Natural killer cell (primary cell): ENCODE measurements at regions not wholly inside any gene's neighbourhood (a gene's known extent, or its start where the extent isn't known, plus 50 kb on each side); places are given as distances from the start of the nearest gene placed in this dataset.

Experiments used
- ATAC-seq, 3 donors: fragments of 150-1000 bp in 2 of 3; fragments of 200-7000 bp in 1 of 3; cut with Tn5 transposase; 1 replicate in 1 of 3; 2 replicates in 2 of 3; pipeline ENCODE4 v1.10.0; 2021; ENCODE audit warnings: mild to moderate bottlenecking in 2 of 3, moderate library complexity in 2 of 3
- DNase-seq, 2 donors: peaks; one replicate each; pipeline versions ENCODE4 v3.0.0 to v3.0.0-alpha.2; 2013 to 2021; ENCODE audit warnings: mixed read lengths in 1 of 2
- H3K27ac ChIP-seq: one replicate; pipeline ENCODE4 v1.5.1; 2013; ENCODE audit warnings: mild to moderate bottlenecking, low read length
- H3K27me3 ChIP-seq: one replicate; pipeline ENCODE4 v1.6.1; 2013; ENCODE audit warnings: low read length; ENCODE audit not compliant: control insufficient read depth, insufficient read depth
- H3K36me3 ChIP-seq: one replicate; pipeline ENCODE4 v1.6.1; 2013; ENCODE audit warnings: low read length; ENCODE audit not compliant: control insufficient read depth, insufficient read depth
- H3K4me1 ChIP-seq: one replicate; pipeline ENCODE4 v1.6.1; 2013; ENCODE audit warnings: low read length; ENCODE audit not compliant: control insufficient read depth, insufficient read depth
- H3K4me3 ChIP-seq: one replicate; pipeline ENCODE4 v1.5.1; 2013; ENCODE audit warnings: low read length
- H3K9me3 ChIP-seq: one replicate; pipeline ENCODE4 v1.6.1; 2013; ENCODE audit warnings: low read length; ENCODE audit not compliant: control insufficient read depth, insufficient read depth
- H3K27ac Mint-ChIP-seq, 2 donors: one replicate each; pipeline ENCODE4 v1.8.0; 2022; ENCODE audit warnings: mild to moderate bottlenecking in 2 of 2, mixed read lengths in 2 of 2, moderate library complexity in 1 of 2
- H3K27me3 Mint-ChIP-seq, 2 donors: one replicate each; pipeline ENCODE4 v1.8.0; 2022; ENCODE audit warnings: low read depth in 2 of 2, mixed read lengths in 2 of 2
- H3K36me3 Mint-ChIP-seq: one replicate; pipeline ENCODE4 v1.8.0; 2022; ENCODE audit warnings: mixed read lengths
- H3K4me1 Mint-ChIP-seq, 2 donors: one replicate each; pipeline ENCODE4 v1.8.0; 2022; ENCODE audit warnings: mixed read lengths in 2 of 2
- H3K4me3 Mint-ChIP-seq: one replicate; pipeline ENCODE4 v1.8.0; 2022; ENCODE audit warnings: mild to moderate bottlenecking, moderate library complexity, mixed read lengths
- H3K9me3 Mint-ChIP-seq, 2 donors: one replicate each; pipeline ENCODE4 v1.8.0; 2022; ENCODE audit warnings: mixed read lengths in 2 of 2
- WGBS: methylation state at CpG from one replicate; pipeline ENCODE4 v1.1.7; 2013; ENCODE audit warnings: missing lambda C conversion rate; ENCODE audit not compliant: insufficient coverage; 5-methylcytosine and 5-hydroxymethylcytosine counted together
- intact Hi-C: fragments of 100-400 bp; cut with micrococcal nuclease; formaldehyde crosslinking; loops from one replicate; pipeline ENCODE4 v1.14.2; 2022
- TF ChIP-seq, protein P1 (sequence below): fragments of 200-600 bp; IDR thresholded peaks from one replicate; pipeline ENCODE4 v1.8.0; 2022; ENCODE audit warnings: antibody characterized with exemption

GRCh38 chr5:17895288-17896033 lies 261.2 kb downstream of the TAF11L14 start:
- Mint-ChIP-seq H3K4me3 (no peak overlapping the region), H3K27ac (no peak overlapping the region), H3K4me1 (no peaks in the 10 kb centered on the region), H3K36me3 (no peaks in the 10 kb centered on the region), H3K9me3 (peaks cover 10 to 19% of the 10 kb centered on the region in 2 donors), H3K27me3 (no peaks in the 10 kb centered on the region)
- Histone ChIP-seq H3K27ac (no peak overlapping the region), H3K4me3 (no peak overlapping the region), H3K9me3 (no peaks in the 10 kb centered on the region), H3K27me3 (no peaks in the 10 kb centered on the region), H3K4me1 (no peaks in the 10 kb centered on the region), H3K36me3 (no peaks in the 10 kb centered on the region)
- TF ChIP-seq, protein P1, sequence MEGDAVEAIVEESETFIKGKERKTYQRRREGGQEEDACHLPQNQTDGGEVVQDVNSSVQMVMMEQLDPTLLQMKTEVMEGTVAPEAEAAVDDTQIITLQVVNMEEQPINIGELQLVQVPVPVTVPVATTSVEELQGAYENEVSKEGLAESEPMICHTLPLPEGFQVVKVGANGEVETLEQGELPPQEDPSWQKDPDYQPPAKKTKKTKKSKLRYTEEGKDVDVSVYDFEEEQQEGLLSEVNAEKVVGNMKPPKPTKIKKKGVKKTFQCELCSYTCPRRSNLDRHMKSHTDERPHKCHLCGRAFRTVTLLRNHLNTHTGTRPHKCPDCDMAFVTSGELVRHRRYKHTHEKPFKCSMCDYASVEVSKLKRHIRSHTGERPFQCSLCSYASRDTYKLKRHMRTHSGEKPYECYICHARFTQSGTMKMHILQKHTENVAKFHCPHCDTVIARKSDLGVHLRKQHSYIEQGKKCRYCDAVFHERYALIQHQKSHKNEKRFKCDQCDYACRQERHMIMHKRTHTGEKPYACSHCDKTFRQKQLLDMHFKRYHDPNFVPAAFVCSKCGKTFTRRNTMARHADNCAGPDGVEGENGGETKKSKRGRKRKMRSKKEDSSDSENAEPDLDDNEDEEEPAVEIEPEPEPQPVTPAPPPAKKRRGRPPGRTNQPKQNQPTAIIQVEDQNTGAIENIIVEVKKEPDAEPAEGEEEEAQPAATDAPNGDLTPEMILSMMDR = no peak
- ATAC-seq = no peak
- 90% methylated on average over 4 of the region's 4 CpGs for WGBS
- no peak for DNase-seq
- intact Hi-C loops = no loop called here

GRCh38 chr5:17896605-17897004 lies 262.3 kb downstream of the TAF11L14 start:
- Mint-ChIP-seq H3K4me3 (no peak overlapping the region), H3K9me3 (peaks cover 12 to 21% of the 10 kb centered on the region in 2 donors), H3K27me3 (no peaks in the 10 kb centered on the region), H3K27ac (no peak overlapping the region), H3K36me3 (no peaks in the 10 kb centered on the region), H3K4me1 (no peaks in the 10 kb centered on the region)
- no peak overlapping the region for H3K4me3 ChIP-seq
- H3K9me3 ChIP-seq = no peaks in the 10 kb centered on the region
- no peaks in the 10 kb centered on the region for H3K27me3 ChIP-seq
- no CpG with 5 or more reads among the region's 2 CpGs for WGBS
- no peaks in the 10 kb centered on the region for H3K4me1 ChIP-seq
- intact Hi-C loops = no loop called here
- no peak overlapping the region for H3K27ac ChIP-seq
- DNase-seq (no peak), ATAC-seq (no peak)
- no peaks in the 10 kb centered on the region for H3K36me3 ChIP-seq
- TF ChIP-seq, protein P1 = no peak

DNA sequence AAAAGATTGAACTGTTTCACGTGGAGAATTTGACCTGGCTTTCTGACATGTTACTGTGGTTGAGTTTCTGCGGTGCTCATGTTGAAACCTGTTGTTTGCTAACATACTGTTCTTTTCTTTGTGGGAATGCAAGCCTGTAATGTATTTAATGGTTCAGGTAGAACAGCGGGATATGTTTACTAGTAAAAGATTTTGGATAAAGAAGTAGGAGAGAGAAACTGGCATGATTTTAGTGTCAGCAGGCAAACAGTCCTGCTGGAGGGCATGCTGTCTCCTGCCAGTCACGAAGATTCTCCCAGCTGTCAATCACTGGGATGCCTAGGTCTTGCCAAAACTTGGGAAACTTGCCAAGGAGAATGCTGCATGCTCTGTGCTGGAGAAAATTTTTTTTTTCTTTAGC lies 263.5 kb downstream of the TAF11L14 start:
- Histone ChIP-seq H3K27ac (no peak overlapping the region), H3K4me1 (no peaks in the 10 kb centered on the region), H3K27me3 (no peaks in the 10 kb centered on the region), H3K9me3 (no peaks in the 10 kb centered on the region), H3K36me3 (no peaks in the 10 kb centered on the region), H3K4me3 (no peak overlapping the region)
- Mint-ChIP-seq H3K36me3 (no peaks in the 10 kb centered on the region), H3K27me3 (no peaks in the 10 kb centered on the region), H3K9me3 (peaks cover 7 to 15% of the 10 kb centered on the region in 2 donors), H3K4me1 (no peaks in the 10 kb centered on the region), H3K4me3 (no peak overlapping the region), H3K27ac (no peak overlapping the region)
- TF ChIP-seq, protein P1 = no peak
- DNase-seq (no peak), ATAC-seq (no peak)
- intact Hi-C loops = no loop called here
- 76% methylated on average over 4 of the region's 4 CpGs for WGBS

DNA sequence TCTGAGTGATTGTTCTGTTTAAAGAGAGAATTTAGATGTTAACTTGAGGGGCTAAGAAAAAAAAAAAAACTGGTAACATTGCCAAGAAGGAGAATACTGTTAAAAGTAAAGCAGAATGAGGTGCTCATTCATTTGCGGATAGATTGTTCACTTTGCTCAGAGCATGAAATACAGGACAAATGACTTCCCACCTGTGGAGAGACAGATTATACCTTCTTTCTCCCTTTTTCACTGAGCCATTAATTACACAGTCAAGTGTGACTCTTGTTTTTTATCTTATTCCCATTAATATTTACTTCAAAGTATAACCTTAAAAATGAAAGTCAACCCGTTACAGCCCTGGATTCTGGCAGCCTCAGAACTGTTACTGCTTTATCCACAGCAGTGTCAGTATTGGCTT lies 264.5 kb downstream of the TAF11L14 start:
- Histone ChIP-seq H3K27ac (no peak overlapping the region), H3K27me3 (no peaks in the 10 kb centered on the region), H3K4me1 (no peaks in the 10 kb centered on the region), H3K4me3 (no peak overlapping the region), H3K9me3 (no peaks in the 10 kb centered on the region), H3K36me3 (no peaks in the 10 kb centered on the region)
- no peaks in the 10 kb centered on the region for H3K4me1 Mint-ChIP-seq
- no peaks in the 10 kb centered on the region for H3K36me3 Mint-ChIP-seq
- intact Hi-C loops = no loop called here
- ATAC-seq (no peak), DNase-seq (no peak)
- peaks cover 7 to 18% of the 10 kb centered on the region in 2 donors for H3K9me3 Mint-ChIP-seq
- H3K27me3 Mint-ChIP-seq = no peaks in the 10 kb centered on the region
- no peak overlapping the region for H3K4me3 Mint-ChIP-seq
- WGBS = 50% methylated on average over 2 of the region's 2 CpGs
- TF ChIP-seq, protein P1 = no peak
- no peak overlapping the region for H3K27ac Mint-ChIP-seq
